ENCODE measurements at regions not wholly inside any gene's neighbourhood (a gene's known extent, or its start where the extent isn't known, plus 50 kb on each side); places are given as distances from the start of the nearest gene placed in this dataset.

DNA sequence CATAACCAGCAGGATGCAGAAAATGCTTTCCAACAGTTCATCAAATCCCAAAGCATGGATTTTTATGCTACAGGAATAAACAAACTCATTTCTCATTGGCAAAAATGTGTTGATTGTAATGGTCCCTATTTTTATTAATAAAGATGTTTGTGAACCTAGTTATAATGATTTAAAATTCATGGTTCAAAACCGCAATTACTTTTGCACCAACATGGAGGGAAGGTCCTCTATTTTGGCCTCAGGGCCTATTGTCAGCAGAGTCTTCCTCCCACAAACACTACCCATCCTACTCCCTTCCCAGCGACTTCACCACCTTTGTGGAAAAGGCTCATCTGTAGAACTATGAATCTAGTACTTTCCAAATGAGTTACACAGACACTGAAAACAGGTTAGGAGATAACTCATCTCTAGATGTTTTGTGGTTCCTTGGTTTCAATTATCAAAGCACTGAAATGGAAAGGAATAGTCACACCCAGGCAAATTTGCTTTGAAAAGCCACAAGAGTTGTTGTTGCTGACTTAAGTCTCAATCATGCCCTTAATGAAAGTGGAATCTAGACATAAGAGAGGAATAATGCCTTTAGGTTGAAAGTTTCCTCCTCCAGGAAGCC is 59.4 kb upstream of the FRMD4A start:
- DNase-seq = no peak

DNA sequence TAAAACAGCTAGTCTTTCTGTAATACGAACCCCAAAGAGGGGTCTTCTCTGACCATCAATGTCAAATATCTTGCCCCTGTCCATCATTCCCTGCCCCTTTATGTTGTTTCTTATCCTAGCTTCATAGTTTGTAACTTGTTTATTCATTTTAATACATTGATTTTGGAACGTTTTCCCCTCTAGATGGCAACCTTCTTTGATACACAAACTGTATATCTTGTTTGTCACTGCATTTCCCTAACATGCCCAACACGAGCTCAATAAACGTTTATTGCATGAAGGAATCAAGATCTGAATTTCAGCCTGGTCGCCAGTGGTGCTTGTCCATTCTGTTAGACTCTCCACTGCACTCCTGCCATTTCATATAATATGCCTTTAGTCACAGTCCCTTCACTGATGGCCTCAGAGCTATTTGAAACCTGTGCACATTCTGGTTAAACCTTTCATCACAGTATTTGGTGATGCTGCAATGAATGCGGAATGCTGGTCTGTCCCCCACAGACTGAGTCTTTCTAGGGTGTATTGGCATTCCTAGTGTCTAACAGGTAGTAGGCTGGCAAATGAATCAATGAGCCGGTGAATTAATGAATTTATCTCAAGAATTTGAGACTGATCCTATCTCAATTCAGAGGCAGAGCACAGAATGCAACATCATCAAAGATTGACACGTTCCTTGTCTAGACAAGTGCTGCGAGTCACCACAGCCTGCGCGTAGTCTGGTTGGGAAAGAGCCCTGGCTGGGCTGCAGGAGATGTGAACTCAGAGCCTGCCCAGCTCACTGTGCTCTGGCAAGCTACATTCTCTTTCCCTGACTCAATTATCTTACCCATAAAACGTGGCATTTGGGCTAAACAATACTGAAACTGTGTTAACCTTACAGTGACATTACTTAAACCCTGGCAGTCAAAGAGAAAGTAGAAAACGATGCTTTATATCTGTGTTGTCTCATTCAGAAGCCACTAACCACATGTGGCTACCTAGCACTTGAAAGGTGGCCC is 55.2 kb upstream of the FRMD4A start:
- peak; percentile 94 for DNase-seq

DNA sequence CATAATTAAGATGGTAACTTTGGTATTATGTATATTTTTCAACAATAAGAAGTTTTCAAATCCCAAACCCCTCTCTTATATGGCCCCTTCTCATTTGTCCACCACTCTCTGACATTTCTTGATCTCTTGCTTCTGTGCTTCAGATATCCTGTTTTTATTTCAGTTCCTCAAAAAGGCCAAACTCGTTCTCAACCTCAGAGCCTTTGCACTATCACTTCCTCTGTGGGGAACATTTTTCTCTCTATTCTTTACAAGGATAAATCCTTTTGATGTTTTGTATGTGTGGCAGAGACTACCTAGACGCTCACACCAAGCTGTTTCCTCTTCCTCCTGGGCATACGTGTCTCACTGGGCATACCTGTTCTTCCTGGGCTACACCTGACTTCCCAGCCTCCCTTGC is 54.2 kb upstream of the FRMD4A start:
- no peak for DNase-seq

DNA sequence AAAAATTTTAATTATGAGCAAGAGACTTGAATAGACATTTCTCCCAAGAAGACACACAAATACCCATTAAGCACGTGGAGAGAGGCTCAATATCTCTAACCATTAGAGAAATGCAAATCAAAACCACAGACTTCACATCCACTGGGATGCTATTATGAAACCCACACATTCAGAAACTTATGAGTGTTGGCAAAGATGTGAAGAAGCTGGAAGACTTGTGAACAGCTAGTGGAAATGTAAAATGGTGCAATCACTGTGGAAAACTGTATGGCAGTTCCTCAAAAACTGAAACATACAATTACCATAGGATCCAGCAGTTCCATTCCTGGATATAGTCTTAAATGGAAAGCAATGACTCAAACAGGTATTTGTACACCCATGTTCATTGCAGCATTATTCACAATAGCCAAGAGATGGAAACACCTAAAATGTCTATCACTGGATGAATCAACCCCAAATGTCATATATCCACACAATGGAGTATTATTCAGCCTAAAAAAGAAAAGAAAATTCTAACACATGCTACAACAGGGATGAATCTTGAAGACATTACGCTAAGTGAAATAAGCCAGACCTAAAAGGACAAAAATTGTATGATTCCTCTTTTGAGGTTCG is 53.5 kb upstream of the FRMD4A start:
- no peak for DNase-seq

DNA sequence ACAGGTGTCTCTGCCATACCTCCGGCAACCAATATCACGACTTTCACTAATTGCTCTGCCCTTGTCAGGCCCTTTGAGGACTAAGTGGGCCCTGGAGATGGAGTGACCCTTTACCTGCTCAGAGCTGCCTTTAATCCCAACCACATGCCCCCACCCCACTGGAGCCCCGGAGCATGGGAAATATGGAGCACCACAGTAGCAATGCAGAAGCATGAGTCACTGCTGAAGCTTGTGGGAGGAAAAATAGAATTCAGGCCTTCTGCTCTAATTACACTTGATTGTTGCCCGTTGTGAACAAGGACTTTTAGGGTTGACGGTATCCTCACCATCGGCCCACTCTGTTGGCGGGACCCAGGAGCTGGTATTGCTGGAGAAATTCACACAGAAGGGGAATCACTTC is 52.5 kb upstream of the FRMD4A start:
- DNase-seq = peak; percentile 70

DNA sequence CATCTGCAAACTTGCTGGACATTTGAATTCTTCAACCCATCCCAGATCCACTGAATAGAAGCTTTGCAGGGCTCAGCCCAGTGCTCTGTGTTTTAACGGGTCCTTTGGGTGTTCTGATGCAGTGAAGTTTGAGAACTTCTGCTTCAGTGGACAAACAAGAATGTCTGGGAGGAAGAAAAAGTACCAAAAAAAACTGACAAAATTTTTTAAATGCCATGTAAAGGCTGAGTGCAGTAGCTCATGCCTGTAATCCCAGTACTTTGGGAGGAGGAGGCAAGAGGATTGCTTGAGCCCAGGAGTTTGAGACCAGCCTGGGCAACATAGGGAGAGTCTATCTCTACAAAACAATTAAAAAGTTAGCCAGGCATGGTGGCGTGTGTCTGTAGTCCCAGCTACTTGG is 51.8 kb upstream of the FRMD4A start:
- no peak for DNase-seq

DNA sequence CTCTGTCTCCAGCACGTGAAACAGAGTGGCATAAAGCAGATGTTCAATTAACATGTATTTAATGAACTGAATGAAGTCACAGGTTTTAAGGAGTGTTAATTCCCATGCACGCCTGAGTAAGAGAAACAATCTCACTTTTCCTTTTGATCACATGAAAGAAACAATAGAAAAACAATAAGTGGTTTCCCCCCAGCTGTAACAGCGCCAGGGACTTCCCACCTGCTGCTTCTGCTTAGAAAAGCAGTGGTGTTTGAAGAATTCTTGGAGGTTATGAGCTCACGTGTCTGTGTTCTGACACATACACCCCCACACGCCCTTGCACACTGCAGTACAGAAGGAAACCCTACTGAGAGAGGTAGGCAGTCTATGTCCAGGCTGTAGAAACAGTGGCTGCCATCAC is 51.3 kb upstream of the FRMD4A start:
- DNase-seq = no peak

DNA sequence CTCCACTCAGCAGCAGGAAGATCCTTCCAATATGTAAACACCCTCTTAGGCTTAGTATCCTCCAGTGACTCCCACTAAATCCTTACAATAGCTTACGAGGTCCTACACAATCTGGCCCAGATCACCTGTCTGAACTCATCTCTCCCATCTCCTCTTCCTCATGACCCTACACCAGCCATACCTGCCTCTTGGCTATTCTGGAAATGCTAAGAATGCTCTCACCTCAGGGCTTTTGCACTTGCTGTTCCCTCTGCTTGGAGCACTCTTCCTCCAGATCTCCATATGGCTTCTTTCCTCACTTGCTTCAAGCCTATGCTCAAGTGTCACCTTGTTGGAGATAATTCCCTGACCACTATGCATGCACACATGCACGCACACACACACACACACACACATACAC is 50.8 kb upstream of the FRMD4A start:
- no peak for DNase-seq

DNA sequence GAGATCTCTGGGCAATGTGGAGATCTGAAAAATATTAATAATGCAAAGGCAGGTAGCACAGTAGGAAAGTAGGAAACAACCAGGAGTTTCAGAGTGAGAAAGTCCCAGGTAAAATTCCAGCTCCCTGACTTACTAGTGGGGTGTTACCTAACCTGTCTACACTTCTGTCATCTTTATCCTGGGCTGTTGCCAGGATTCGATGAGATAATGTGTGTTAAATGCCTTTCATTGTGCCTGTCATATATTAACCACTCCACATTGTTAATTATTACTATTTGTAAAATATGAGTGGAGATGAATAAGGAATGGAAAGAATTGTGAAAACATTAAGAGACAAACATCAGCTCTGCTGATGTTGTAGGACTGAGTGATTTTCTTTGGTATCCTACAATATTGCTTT is 50.0 kb upstream of the FRMD4A start:
- DNase-seq = no peak
